ENCODE measurements at regions not wholly inside any gene's neighbourhood (a gene's known extent, or its start where the extent isn't known, plus 50 kb on each side); places are given as distances from the start of the nearest gene placed in this dataset.

DNA sequence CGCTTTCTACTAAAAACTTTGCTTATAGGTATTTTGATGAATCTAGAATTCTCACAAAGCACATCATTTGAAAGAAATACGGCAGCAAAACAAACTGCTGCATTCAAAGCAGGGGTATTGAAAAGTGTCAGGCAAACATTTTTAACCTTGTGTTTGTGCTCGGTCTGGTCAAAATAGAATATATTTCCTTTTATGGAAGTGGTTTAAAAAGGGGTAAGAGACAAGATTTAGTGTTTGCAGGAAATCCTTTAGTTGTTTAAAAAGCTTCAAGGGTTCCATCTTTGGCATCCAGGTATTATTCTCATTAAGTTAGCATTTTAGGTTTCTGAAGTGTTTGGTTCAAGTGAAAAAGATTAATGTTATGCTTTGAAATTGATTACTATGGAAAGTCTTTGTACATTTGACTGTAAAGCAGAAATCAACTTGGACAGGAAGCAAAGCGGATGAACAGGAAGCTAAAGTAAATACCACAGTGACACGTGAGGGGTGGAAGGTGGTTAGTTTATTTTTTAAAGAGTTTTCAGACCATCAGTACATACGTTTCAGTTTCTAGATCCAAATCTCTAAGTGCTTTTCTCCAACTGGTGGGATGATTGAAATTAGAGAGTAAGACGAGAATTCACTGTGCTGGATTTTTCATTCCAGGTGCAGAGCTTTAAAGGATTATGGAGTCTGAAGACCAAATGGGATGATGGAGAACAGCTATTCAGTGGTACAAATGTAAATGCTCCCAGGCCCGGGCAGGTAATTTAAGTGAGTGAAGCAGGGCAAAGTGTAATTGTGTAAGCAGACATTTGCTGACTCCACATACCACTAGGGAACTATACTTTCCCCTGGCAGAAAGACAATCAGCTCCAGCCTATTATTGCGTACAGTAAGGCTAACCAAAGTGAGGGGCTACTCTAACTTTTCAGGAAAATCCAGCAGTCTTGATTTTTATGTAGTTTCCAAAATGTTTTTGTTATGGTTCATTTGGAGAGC lies 341.8 kb upstream of the TBL1XR1 start:
- TF ChIP-seq CTCF (IDR thresholded peaks at IDR 0.05) (no peak), POLR2A (IDR thresholded peaks at IDR 0.05) (no peak), EP300 (IDR thresholded peaks at IDR 0.05) (no peak)
